Uterus (tissue), 2 donors: ENCODE measurements at regions not wholly inside any gene's neighbourhood (a gene's known extent, or its start where the extent isn't known, plus 50 kb on each side); places are given as distances from the start of the nearest gene placed in this dataset.

Experiments
- POLR2A ChIP-seq, 2 donors: fragments of 450-650 bp; IDR thresholded peaks; one replicate each; pipeline ENCODE4 v1.6.1; 2016; ENCODE audit warnings: antibody characterized with exemption in 2 of 2, mild to moderate bottlenecking in 1 of 2, moderate library complexity in 1 of 2
- TF ChIP-seq, protein P1 (sequence below), 4 experiments: fragments of 200-600 bp in 2 of 4; fragments of 450-650 bp in 2 of 4; sonication (generic) in 2 of 4; IDR thresholded peaks; one replicate each; pipeline ENCODE4 v1.5.1; 2016 to 2019; ENCODE audit warnings: antibody characterized with exemption in 4 of 4, mild to moderate bottlenecking in 2 of 4, moderate library complexity in 1 of 4

DNA sequence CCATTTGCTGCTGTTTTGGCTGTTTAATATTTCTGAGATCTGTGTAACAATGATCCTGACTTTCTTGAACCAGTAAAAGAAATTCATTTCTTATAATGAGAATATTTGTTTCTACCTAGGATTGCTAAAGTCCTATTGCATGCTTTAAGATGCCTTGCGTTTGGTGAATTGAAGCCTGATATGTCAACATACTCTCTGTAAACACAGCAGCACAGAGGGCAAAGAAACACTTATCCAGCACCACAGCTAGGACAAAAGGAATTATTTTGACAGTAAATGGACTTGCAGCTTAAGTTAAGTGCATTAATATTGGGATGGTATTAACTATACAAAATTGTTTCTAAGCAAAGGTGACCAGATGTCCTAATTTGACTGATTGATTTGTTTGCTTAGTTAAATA, 2031.2 kb upstream of the CDH6 start:
- TF ChIP-seq, protein P1, sequence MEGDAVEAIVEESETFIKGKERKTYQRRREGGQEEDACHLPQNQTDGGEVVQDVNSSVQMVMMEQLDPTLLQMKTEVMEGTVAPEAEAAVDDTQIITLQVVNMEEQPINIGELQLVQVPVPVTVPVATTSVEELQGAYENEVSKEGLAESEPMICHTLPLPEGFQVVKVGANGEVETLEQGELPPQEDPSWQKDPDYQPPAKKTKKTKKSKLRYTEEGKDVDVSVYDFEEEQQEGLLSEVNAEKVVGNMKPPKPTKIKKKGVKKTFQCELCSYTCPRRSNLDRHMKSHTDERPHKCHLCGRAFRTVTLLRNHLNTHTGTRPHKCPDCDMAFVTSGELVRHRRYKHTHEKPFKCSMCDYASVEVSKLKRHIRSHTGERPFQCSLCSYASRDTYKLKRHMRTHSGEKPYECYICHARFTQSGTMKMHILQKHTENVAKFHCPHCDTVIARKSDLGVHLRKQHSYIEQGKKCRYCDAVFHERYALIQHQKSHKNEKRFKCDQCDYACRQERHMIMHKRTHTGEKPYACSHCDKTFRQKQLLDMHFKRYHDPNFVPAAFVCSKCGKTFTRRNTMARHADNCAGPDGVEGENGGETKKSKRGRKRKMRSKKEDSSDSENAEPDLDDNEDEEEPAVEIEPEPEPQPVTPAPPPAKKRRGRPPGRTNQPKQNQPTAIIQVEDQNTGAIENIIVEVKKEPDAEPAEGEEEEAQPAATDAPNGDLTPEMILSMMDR (IDR thresholded peaks at IDR 0.05) = no peak
- no peak for TF ChIP-seq POLR2A (IDR thresholded peaks at IDR 0.05)
